VCaP (cell line): ENCODE measurements at regions not wholly inside any gene's neighbourhood (a gene's known extent, or its start where the extent isn't known, plus 50 kb on each side); places are given as distances from the start of the nearest gene placed in this dataset.
A peak's percentile ranks its signal among the peaks of the same experiment; 100 is the strongest.

Experiments used
- H3K27ac ChIP-seq: fragments of 450-650 bp; 2 replicates; pipeline ENCODE4 v1.5.1; 2017
- TF ChIP-seq, protein P1 (sequence below): fragments of 450-650 bp; conservative IDR thresholded peaks from 2 replicates; pipeline ENCODE4 v1.5.1; 2017; ENCODE audit warnings: mild to moderate bottlenecking, moderate library complexity

DNA sequence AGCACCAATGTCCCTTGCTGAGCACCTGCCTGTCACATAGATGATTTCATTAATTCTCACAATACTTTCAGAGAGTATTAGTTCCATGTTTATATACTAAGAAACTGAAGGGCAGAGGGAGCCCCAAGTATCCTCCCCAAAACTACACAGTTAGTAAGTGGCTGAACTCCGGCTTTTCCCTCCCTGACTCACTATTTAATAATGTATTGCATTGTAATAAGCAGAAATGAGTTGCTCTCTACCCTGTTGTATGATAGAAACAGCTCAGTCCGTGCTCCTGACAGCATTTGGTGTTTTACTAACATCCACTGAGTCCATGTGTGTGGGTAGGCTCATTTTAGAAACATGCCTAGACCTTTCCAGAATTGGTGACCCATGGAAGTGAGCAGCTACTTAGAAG lies 76.8 kb downstream of the OLIG3 start:
- H3K27ac ChIP-seq, result peak overlapping the region; percentile 44
- TF ChIP-seq, protein P1, sequence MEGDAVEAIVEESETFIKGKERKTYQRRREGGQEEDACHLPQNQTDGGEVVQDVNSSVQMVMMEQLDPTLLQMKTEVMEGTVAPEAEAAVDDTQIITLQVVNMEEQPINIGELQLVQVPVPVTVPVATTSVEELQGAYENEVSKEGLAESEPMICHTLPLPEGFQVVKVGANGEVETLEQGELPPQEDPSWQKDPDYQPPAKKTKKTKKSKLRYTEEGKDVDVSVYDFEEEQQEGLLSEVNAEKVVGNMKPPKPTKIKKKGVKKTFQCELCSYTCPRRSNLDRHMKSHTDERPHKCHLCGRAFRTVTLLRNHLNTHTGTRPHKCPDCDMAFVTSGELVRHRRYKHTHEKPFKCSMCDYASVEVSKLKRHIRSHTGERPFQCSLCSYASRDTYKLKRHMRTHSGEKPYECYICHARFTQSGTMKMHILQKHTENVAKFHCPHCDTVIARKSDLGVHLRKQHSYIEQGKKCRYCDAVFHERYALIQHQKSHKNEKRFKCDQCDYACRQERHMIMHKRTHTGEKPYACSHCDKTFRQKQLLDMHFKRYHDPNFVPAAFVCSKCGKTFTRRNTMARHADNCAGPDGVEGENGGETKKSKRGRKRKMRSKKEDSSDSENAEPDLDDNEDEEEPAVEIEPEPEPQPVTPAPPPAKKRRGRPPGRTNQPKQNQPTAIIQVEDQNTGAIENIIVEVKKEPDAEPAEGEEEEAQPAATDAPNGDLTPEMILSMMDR, result no peak

DNA sequence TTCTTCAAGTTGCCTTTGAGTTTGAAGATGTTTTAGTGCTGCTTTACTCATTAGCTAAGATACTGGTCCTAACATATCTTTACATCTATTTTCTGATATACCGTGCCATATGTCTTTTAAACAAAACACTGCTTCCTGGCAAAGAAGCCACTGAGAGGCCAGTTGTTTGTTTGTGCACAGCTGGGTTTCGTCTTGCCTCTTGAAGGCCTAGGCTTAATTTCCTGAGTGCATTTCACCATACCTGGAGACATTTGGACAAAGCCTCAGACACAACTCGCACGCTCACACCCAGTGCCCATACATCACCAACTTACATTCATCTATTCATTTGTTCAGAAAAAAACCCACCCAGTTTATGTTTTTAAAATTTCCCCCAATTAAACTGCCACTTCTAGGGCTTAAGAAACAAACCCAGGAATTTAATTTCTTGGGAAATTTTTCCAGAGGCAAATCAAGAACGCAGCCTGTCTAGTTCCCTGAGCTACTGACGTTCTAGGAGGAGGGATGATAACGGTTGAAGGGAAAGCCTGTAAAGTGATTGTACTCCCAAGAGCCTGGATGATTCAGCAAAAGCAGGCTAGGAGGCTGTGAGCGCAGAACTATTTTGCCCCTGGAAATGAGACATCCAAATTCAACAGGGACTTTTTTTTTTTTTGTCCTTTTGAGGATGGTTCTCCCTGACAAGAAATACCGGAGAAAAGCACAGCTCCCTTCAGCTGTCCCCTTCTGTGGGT lies 77.7 kb downstream of the OLIG3 start:
- peak overlapping the region; percentile 44 for H3K27ac ChIP-seq

DNA sequence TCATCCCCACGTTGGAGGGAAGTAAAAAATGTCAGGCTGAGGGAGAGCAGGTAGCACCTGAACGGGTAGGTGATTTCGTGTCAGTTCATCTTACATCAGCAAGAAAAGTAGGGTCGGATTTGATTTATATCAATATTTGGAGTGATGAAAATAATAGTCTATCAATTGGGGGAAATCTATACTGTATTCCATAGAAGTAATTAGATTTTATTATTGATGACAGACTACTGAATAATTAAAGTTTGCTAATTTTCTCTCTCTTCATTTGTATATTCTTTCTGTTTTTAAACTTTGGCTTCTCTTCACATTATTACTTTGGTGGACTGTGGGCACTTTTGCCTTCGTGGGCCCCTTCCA lies 78.4 kb downstream of the OLIG3 start:
- TF ChIP-seq, protein P1, result no peak; the same call in none of the 2 replicates

More for the DNA sequence above, 77.7 kb downstream of the OLIG3 start:
- TF ChIP-seq, protein P1, result no peak

DNA sequence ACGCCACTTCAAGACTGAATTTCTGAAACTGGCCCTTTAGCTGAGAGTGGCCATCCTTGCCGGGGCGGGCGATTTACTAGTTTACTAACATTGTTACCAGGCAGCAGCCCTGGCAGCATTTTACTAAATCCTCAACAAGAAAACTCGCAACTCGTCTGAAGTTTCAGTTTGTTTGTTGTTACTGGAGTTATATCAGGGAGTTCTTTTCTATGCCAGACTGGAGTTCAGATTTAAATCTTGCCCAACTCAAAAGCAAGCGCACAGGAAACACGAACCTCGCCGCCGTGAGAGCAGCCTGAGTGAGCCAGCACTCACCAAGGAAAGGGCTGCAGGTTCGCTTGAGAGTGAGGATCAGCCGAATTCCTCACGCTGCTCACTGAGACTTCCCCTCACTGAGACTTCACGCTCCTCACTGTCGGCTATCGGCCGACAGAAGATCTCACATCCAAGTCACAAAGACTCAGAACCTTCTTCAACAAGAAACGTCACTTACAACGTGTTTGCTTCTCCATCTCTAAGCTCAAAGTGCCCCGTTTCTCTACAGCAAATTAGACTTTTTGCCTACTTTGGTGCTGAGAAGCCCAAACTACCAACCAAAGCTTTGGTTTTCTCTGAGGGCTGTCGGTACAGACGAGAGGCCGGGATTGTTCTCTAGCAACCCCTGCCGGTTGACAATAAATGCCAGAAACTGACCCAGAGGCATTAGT lies 78.9 kb downstream of the OLIG3 start:
- H3K27ac ChIP-seq, result no peak overlapping the region
- TF ChIP-seq, protein P1, result peak; percentile 53

More for the DNA sequence above, 78.4 kb downstream of the OLIG3 start:
- H3K27ac ChIP-seq, result no peak overlapping the region

DNA sequence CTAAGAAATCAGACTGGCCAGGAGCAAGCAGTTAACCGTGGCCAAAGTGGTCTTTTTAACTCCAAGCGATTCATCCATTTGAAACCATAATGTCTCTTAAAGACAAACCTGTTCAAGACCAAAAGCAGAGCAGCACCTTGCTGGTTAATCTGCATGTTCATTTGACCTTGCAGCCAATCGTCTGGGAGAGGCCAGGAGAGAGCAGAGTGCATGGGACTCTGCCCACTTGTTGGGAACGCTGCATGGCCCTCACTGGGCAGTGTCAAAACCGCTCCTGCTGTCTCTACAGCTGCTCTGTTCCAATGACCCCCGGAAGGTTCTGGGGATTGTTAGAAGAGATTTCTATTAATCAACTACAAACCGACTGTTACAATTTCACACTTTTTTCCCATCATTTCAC lies 79.6 kb downstream of the OLIG3 start:
- TF ChIP-seq, protein P1, result no peak
- H3K27ac ChIP-seq, result no peak overlapping the region

DNA sequence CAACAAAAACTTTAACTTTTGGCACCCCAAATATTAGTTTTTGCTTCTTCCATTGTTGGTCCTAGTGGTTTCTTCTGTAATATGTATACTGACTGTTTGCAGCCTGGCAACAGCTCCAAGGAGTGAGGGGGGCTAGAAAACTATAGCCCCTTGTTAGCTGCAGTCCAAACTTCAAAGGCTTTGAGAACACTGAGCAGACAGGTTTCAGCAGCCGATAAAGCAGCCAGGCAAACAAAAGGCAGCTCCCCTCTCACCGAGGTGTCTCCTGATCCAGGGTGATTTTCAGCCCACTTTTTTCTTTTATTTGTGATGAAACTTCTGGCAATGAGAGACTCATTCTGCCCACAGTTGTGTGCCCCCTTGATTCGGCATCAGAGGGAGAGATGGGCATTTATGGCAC lies 80.7 kb downstream of the OLIG3 start:
- TF ChIP-seq, protein P1, result no peak
- no peak overlapping the region for H3K27ac ChIP-seq

DNA sequence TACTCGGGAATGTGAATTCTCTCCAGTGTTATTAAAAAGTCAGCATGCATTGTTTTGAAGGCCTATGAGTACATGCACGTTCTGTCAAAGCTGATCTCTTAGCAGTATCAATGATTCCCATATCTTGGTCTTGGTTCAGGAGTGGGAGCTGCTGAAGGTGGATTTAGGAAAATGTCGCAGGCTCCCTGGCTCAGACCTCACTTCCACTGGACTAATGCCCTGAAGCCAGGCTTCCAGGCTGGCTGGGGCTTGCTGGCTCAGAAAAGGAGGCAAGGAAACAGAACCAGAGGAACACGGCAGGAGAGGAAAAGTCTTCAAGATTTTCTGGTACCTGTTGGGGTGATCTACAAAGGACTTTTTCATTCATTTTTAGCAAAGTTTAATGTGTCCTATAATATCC lies 81.6 kb downstream of the OLIG3 start:
- TF ChIP-seq, protein P1, result no peak
- no peak overlapping the region for H3K27ac ChIP-seq
